ENCODE measurements at regions not wholly inside any gene's neighbourhood (a gene's known extent, or its start where the extent isn't known, plus 50 kb on each side); places are given as distances from the start of the nearest gene placed in this dataset.
A peak's percentile ranks its signal among the peaks of the same experiment; 100 is the strongest.

DNA sequence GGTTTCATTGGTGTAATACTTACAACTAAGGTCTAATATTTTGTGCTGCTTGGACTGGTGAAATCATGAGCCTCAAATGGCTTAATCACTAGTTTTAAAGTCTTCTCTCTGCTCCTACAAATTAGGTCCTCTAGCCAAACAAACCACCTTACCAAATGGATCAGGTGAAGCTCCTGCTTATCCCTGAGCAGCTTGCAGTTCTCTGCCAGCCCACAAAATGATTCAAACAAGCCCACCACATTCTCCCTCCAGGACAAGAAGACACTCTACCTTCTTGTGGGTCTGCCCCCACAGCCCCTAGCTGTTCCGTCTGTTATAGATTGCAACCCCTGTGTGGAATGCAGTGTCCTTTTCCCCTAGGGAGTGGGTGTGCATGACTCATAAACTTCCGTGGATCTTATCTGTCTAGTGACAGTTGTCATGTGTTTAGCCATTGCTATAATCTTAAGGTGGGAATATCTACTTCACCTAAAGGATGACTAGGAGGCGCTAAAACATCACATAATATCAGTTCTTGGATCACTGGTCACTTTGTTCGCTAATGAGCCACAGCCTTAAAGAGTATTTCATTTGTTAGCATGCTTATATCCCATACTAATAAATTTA lies 940.5 kb upstream of the MANEA start:
- TF ChIP-seq, protein P1, sequence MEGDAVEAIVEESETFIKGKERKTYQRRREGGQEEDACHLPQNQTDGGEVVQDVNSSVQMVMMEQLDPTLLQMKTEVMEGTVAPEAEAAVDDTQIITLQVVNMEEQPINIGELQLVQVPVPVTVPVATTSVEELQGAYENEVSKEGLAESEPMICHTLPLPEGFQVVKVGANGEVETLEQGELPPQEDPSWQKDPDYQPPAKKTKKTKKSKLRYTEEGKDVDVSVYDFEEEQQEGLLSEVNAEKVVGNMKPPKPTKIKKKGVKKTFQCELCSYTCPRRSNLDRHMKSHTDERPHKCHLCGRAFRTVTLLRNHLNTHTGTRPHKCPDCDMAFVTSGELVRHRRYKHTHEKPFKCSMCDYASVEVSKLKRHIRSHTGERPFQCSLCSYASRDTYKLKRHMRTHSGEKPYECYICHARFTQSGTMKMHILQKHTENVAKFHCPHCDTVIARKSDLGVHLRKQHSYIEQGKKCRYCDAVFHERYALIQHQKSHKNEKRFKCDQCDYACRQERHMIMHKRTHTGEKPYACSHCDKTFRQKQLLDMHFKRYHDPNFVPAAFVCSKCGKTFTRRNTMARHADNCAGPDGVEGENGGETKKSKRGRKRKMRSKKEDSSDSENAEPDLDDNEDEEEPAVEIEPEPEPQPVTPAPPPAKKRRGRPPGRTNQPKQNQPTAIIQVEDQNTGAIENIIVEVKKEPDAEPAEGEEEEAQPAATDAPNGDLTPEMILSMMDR (IDR thresholded peaks at IDR 0.05; ENCODE audit: low read depth, low read length) = peak; percentile 36
- no peak for TF ChIP-seq EZH2phosphoT487 (IDR thresholded peaks at IDR 0.05; ENCODE audit: low read depth)

Measured in OCI-LY3 (cell line).